ENCODE measurements at regions not wholly inside any gene's neighbourhood (a gene's known extent, or its start where the extent isn't known, plus 50 kb on each side); places are given as distances from the start of the nearest gene placed in this dataset.

DNA sequence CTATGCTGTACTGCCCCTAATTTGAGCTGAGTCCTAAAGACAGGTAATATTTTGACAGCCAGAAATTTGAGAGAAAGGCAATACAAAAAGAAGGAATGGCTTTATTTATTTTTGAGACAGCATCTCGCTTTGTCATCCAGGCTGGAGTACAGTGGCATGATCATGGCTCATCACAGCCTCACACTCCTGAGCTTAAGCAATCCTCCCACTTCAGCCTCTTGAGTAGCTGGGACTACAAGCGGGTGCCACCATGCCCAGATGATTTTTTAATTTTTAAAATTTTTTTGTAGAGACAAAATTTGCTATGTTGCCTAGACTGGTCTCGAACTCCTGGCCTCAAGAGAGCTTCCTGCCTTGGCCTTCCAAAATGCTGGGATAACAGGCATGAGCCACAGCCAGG lies 77.4 kb upstream of the SLC4A7 start:
- DNase-seq: no peak
- no peaks in the 10 kb centered on the region for H3K4me1 ChIP-seq (ENCODE audit: insufficient read depth)
- TF ChIP-seq, protein P1, sequence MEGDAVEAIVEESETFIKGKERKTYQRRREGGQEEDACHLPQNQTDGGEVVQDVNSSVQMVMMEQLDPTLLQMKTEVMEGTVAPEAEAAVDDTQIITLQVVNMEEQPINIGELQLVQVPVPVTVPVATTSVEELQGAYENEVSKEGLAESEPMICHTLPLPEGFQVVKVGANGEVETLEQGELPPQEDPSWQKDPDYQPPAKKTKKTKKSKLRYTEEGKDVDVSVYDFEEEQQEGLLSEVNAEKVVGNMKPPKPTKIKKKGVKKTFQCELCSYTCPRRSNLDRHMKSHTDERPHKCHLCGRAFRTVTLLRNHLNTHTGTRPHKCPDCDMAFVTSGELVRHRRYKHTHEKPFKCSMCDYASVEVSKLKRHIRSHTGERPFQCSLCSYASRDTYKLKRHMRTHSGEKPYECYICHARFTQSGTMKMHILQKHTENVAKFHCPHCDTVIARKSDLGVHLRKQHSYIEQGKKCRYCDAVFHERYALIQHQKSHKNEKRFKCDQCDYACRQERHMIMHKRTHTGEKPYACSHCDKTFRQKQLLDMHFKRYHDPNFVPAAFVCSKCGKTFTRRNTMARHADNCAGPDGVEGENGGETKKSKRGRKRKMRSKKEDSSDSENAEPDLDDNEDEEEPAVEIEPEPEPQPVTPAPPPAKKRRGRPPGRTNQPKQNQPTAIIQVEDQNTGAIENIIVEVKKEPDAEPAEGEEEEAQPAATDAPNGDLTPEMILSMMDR (IDR thresholded peaks at IDR 0.05): no peak
- TF ChIP-seq POLR2A (IDR thresholded peaks at IDR 0.05) (no peak), EP300 (IDR thresholded peaks at IDR 0.05) (no peak)
- no peaks in the 10 kb centered on the region for H3K9me3 ChIP-seq
- H3K4me3 ChIP-seq: no peak overlapping the region
- 98 to 100% (median 99%) methylated on average over 3 of the region's 3 CpGs for WGBS, 3 donors
- no peaks in the 10 kb centered on the region for H3K36me3 ChIP-seq
- no peak overlapping the region for H3K27ac ChIP-seq
- intact Hi-C loops (cut with DNase I): loop anchor here in 1 of 4 donors (5.0 kb wide), 1 partner anchor 46 kb away; no protein-coding TSS in a partner anchor
- H3K27me3 ChIP-seq: no peaks in the 10 kb centered on the region

DNA sequence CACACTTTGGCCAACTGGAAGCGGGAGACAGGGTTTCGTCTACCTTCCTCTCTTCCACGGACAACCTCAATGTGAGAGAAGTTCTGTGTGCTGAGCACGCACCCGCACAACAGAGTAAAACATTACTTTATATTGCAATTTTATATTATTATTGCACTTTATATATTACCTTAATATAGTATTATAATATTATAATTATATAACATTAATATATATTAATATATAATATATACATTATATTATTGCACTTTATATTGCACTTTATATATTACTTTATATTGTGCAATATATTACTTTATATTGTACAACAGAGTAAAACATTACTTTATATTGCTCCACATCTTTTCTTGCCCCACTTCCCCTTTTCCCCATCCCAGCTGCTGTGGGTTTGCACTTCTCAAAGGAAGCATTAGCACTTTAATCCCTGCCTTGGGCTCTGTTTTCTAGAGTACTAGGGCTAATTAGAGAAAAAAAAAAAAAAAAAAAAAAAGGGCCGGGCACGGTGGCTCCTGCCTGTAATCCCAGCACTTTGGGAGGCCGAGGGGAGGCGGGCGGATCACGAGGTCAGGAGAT lies 76.4 kb upstream of the SLC4A7 start:
- H3K27ac ChIP-seq: no peak overlapping the region
- 89 to 96% (median 96%) methylated on average over 11 of the region's 11 CpGs for WGBS, 3 donors

DNA sequence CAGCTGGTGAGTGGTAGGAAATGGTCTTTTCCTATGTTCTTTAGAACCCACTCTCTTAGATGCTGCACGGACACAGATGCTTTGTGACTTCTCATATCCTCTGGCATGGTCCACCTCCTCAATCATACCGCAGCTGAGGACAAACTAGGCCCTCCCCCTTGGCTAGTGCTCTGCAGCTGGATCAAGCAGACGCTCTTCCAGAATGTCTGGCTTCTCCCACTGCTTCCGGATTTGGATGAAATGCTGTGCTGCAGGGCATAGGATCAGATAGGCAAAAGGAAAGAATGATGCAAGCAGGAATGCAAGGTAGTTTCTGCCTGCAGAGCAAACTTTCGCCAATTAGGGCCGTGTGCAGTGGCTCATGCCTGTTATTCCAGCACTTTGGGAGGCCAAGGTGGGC lies 75.7 kb upstream of the SLC4A7 start:
- H3K4me3 ChIP-seq: no peak overlapping the region
- intact Hi-C loops (cut with DNase I): loop anchor here in 1 of 4 donors (5.0 kb wide), 1 partner anchor 47 kb away; no protein-coding TSS in a partner anchor
- no peaks in the 10 kb centered on the region for H3K9me3 ChIP-seq
- H3K27ac ChIP-seq: no peak overlapping the region
- peak in 1 of 5 donors; percentile 25 for DNase-seq
- WGBS, 3 donors: 9 to 23% (median 12%) methylated on average over 6 of the region's 6 CpGs
- TF ChIP-seq EP300 (IDR thresholded peaks at IDR 0.05): no peak
- TF ChIP-seq POLR2A (IDR thresholded peaks at IDR 0.05): no peak
- TF ChIP-seq, protein P1 (IDR thresholded peaks at IDR 0.05): no peak
- no peaks in the 10 kb centered on the region for H3K36me3 ChIP-seq
- no peaks in the 10 kb centered on the region for H3K4me1 ChIP-seq (ENCODE audit: insufficient read depth)
- no peaks in the 10 kb centered on the region for H3K27me3 ChIP-seq

More for the DNA sequence above, 76.4 kb upstream of the SLC4A7 start:
- Histone ChIP-seq H3K27me3 (no peaks in the 10 kb centered on the region), H3K4me1 (ENCODE audit: insufficient read depth) (no peaks in the 10 kb centered on the region), H3K9me3 (no peaks in the 10 kb centered on the region), H3K36me3 (no peaks in the 10 kb centered on the region), H3K4me3 (no peak overlapping the region)
- intact Hi-C loops (cut with DNase I): loop anchor here in 1 of 4 donors (5.0 kb wide), 1 partner anchor 47 kb away; no protein-coding TSS in a partner anchor
- DNase-seq: no peak
- TF ChIP-seq EP300 (IDR thresholded peaks at IDR 0.05) (no peak), POLR2A (IDR thresholded peaks at IDR 0.05) (no peak)
- TF ChIP-seq, protein P1 (IDR thresholded peaks at IDR 0.05): no peak

DNA sequence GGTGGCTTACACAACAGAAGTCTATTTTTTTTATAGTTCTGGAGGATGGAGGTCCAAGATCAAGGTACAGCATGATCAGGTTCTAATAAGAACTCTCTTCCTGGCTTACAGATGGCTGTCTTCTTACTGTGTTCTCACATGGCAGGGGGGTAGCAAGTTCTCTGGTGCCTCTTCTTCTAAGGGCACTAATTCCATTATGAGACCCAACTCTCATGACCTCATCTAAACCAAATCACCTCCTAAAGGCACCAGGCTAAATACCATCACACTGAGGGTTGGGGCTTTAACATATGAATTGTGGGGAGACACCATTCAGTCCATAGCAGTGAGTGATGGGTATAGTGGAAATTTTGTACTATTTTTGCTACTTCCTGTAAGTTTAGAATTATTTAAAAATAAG lies 75.2 kb upstream of the SLC4A7 start:
- TF ChIP-seq POLR2A (IDR thresholded peaks at IDR 0.05) (no peak), EP300 (IDR thresholded peaks at IDR 0.05) (no peak)
- TF ChIP-seq, protein P1 (IDR thresholded peaks at IDR 0.05): no peak

More for the DNA sequence above, 75.2 kb upstream of the SLC4A7 start:
- no peak overlapping the region for H3K27ac ChIP-seq
- H3K4me3 ChIP-seq: no peak overlapping the region
- no peaks in the 10 kb centered on the region for H3K36me3 ChIP-seq
- no peak for DNase-seq
- no peaks in the 10 kb centered on the region for H3K9me3 ChIP-seq
- intact Hi-C loops (cut with DNase I): no loop called here
- H3K27me3 ChIP-seq: no peaks in the 10 kb centered on the region
- H3K4me1 ChIP-seq (ENCODE audit: insufficient read depth): no peaks in the 10 kb centered on the region

Measured in ovary (tissue), 7 donors.